ENCODE measurements at regions not wholly inside any gene's neighbourhood (a gene's known extent, or its start where the extent isn't known, plus 50 kb on each side); places are given as distances from the start of the nearest gene placed in this dataset.
"Not testable (repeated sequence)": the region's sequence is repeated elsewhere in the genome, so short reads cannot be mapped to it uniquely, and the experiment has no call there.

DNA sequence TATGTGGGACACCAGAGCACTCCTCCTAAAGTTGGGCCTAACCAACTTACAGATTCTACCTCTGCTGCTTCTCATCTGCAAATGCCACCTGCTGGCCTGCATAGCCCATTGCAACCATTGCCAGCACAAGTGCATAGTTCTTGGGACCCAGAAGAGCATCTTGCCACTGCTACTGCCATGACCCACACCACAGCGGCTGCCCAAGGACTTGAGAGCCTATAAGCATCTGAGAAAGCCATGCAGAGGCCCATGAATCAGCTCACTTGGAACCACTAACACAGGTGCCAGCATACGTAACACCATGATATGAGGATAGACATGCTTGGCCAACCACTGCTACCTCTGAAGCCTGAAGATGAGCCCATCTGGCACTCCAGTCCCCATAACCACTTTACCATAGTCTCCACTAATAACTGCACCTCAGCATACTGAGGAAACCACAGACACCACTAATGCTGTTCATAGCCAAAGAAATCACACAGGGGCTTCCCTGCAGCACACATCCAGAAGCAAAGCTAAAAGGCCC, 258.1 kb upstream of the AGTR2 start:
- no peaks in the 10 kb centered on the region for H3K9me3 Mint-ChIP-seq (ENCODE audit: unreplicated experiment)
- TF ChIP-seq, protein P1, sequence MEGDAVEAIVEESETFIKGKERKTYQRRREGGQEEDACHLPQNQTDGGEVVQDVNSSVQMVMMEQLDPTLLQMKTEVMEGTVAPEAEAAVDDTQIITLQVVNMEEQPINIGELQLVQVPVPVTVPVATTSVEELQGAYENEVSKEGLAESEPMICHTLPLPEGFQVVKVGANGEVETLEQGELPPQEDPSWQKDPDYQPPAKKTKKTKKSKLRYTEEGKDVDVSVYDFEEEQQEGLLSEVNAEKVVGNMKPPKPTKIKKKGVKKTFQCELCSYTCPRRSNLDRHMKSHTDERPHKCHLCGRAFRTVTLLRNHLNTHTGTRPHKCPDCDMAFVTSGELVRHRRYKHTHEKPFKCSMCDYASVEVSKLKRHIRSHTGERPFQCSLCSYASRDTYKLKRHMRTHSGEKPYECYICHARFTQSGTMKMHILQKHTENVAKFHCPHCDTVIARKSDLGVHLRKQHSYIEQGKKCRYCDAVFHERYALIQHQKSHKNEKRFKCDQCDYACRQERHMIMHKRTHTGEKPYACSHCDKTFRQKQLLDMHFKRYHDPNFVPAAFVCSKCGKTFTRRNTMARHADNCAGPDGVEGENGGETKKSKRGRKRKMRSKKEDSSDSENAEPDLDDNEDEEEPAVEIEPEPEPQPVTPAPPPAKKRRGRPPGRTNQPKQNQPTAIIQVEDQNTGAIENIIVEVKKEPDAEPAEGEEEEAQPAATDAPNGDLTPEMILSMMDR (IDR thresholded peaks at IDR 0.05; ENCODE audit: insufficient read depth in 1 of 2, low read depth in 1 of 2, low read length in 1 of 2, severe bottlenecking in 1 of 2, unreplicated experiment in 1 of 2) = no peak
- no TSS peak for BruUV-seq (replicated peaks)
- H3K36me3 Mint-ChIP-seq (ENCODE audit: insufficient read depth, unreplicated experiment) = no peaks in the 10 kb centered on the region
- H3K4me1 ChIP-seq = no peaks in the 10 kb centered on the region
- H3K4me1 Mint-ChIP-seq (ENCODE audit: low read depth, unreplicated experiment) = no peaks in the 10 kb centered on the region
- no peaks in the 10 kb centered on the region for H3K36me3 ChIP-seq (ENCODE audit: control insufficient read depth, insufficient read depth, low read length)
- intact Hi-C loops (cut with micrococcal nuclease; ENCODE audit: unreplicated experiment) = no loop called here
- no peak overlapping the region for H3K4me3 Mint-ChIP-seq (ENCODE audit: unreplicated experiment)
- H3K9me3 ChIP-seq = no peaks in the 10 kb centered on the region
- H3K27ac Mint-ChIP-seq (ENCODE audit: unreplicated experiment) = no peak overlapping the region
- no peak for DNase-seq
- no peaks in the 10 kb centered on the region for H3K27me3 ChIP-seq (replicated peaks; ENCODE audit: control insufficient read depth, insufficient read depth, low read length)
- no peaks in the 10 kb centered on the region for H3K27me3 Mint-ChIP-seq (ENCODE audit: insufficient read depth, unreplicated experiment)
- CTCF ChIA-PET = no interaction called here
- H3K4me3 ChIP-seq (ENCODE audit: low read depth, low read length) = no peak overlapping the region
- POLR2A ChIA-PET = no interaction called here

DNA sequence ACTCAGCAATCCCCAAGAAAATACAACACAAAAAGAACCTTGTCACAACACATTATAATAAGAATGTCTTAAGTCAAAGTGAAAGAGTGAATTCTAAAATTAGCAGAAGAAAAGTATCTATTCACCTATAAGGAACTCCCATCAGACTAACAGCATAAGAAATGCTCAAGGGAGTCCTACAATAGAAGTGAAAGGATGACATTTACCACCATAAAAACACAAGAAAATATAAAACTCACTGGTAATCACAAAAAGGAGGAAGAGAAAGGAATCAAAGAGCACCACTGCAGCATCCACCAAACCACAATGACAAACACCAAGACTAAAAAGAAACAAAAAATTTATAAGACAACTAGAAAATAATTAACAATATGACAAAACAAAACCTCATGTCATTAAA, 257.0 kb upstream of the AGTR2 start:
- Mint-ChIP-seq H3K36me3 (ENCODE audit: insufficient read depth, unreplicated experiment) (no peaks in the 10 kb centered on the region), H3K27ac (ENCODE audit: unreplicated experiment) (no peak overlapping the region), H3K4me1 (ENCODE audit: low read depth, unreplicated experiment) (no peaks in the 10 kb centered on the region), H3K27me3 (ENCODE audit: insufficient read depth, unreplicated experiment) (no peaks in the 10 kb centered on the region), H3K9me3 (ENCODE audit: unreplicated experiment) (no peaks in the 10 kb centered on the region), H3K4me3 (ENCODE audit: unreplicated experiment) (no peak overlapping the region)
- no TSS peak for BruUV-seq (replicated peaks)
- H3K4me3 ChIP-seq (ENCODE audit: low read depth, low read length) = no peak overlapping the region
- DNase-seq = no peak
- ChIA-PET CTCF (no interaction called here), POLR2A (no interaction called here)
- no peaks in the 10 kb centered on the region for H3K36me3 ChIP-seq (ENCODE audit: control insufficient read depth, insufficient read depth, low read length)
- H3K9me3 ChIP-seq = no peaks in the 10 kb centered on the region
- TF ChIP-seq, protein P1 (IDR thresholded peaks at IDR 0.05; ENCODE audit: insufficient read depth in 1 of 2, low read depth in 1 of 2, low read length in 1 of 2, severe bottlenecking in 1 of 2, unreplicated experiment in 1 of 2) = no peak
- intact Hi-C loops (cut with micrococcal nuclease; ENCODE audit: unreplicated experiment) = no loop called here
- no peaks in the 10 kb centered on the region for H3K4me1 ChIP-seq
- H3K27me3 ChIP-seq (replicated peaks; ENCODE audit: control insufficient read depth, insufficient read depth, low read length) = no peaks in the 10 kb centered on the region

DNA sequence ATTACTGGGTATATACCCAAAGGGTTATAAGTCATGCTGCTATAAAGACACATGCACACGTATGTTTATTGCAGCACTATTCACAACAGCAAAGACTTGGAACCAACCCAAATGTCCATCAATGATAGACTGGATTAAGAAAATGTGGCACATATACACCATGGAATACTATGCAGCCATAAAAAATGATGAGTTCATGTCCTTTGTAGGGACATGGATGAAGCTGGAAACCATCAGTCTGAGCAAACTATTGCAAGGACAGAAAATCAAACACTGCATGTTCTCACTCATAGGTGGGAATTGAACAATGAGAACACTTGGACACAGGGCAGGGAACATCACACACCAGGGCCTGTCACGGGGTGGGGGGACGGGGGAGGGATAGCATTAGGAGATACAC, 254.9 kb upstream of the AGTR2 start:
- H3K9me3 Mint-ChIP-seq (ENCODE audit: unreplicated experiment); H3K4me3 ChIP-seq (ENCODE audit: low read depth, low read length); H3K9me3 ChIP-seq; H3K4me1 Mint-ChIP-seq (ENCODE audit: low read depth, unreplicated experiment); DNase-seq; intact Hi-C loops (cut with micrococcal nuclease; ENCODE audit: unreplicated experiment); CTCF ChIA-PET; H3K36me3 ChIP-seq (ENCODE audit: control insufficient read depth, insufficient read depth, low read length); H3K4me1 ChIP-seq; H3K27me3 Mint-ChIP-seq (ENCODE audit: insufficient read depth, unreplicated experiment); H3K36me3 Mint-ChIP-seq (ENCODE audit: insufficient read depth, unreplicated experiment); BruUV-seq (replicated peaks); H3K27ac Mint-ChIP-seq (ENCODE audit: unreplicated experiment); H3K4me3 Mint-ChIP-seq (ENCODE audit: unreplicated experiment); H3K27me3 ChIP-seq (replicated peaks; ENCODE audit: control insufficient read depth, insufficient read depth, low read length); POLR2A ChIA-PET: not testable (repeated sequence)

DNA sequence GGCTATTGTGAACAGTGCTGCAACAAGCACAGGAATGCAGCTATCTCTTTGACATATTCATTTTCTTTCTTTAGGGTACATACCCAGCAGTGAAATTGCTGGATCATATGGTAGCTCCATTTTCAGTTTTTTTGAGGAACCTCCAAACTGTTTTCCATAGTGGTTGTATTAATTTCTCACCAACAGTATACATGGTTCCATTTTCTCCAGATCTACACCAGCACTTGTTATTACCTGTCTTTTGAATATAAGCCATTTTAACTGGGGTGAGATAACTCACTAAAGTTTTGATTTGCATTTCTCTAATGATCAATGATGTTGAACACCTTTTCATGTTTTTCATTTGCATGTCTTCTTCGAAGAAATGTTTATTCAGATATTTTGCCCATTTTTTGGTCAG, 241.1 kb upstream of the AGTR2 start:
- Mint-ChIP-seq H3K27ac (ENCODE audit: unreplicated experiment) (no peak overlapping the region), H3K4me1 (ENCODE audit: low read depth, unreplicated experiment) (no peaks in the 10 kb centered on the region), H3K27me3 (ENCODE audit: insufficient read depth, unreplicated experiment) (no peaks in the 10 kb centered on the region), H3K36me3 (ENCODE audit: insufficient read depth, unreplicated experiment) (no peaks in the 10 kb centered on the region), H3K9me3 (ENCODE audit: unreplicated experiment) (peaks cover 23% of the 10 kb centered on the region), H3K4me3 (ENCODE audit: unreplicated experiment) (no peak overlapping the region)
- DNase-seq = no peak
- ChIA-PET CTCF (no interaction called here), POLR2A (no interaction called here)
- intact Hi-C loops (cut with micrococcal nuclease; ENCODE audit: unreplicated experiment) = no loop called here
- Histone ChIP-seq H3K36me3 (ENCODE audit: control insufficient read depth, insufficient read depth, low read length) (no peaks in the 10 kb centered on the region), H3K9me3 (no peaks in the 10 kb centered on the region), H3K4me3 (ENCODE audit: low read depth, low read length) (no peak overlapping the region), H3K27me3 (replicated peaks; ENCODE audit: control insufficient read depth, insufficient read depth, low read length) (no peaks in the 10 kb centered on the region), H3K4me1 (no peaks in the 10 kb centered on the region)
- no TSS peak for BruUV-seq (replicated peaks)
- TF ChIP-seq, protein P1 (IDR thresholded peaks at IDR 0.05; ENCODE audit: insufficient read depth in 1 of 2, low read depth in 1 of 2, low read length in 1 of 2, severe bottlenecking in 1 of 2, unreplicated experiment in 1 of 2) = no peak
